WTC11 (cell line): ENCODE measurements at regions not wholly inside any gene's neighbourhood (a gene's known extent, or its start where the extent isn't known, plus 50 kb on each side); places are given as distances from the start of the nearest gene placed in this dataset.

Experiments used
- ATAC-seq: fragments of 200-7000 bp; cut with Tn5 transposase; 2 replicates; pipeline ENCODE4 v1.10.0; 2021; ENCODE audit warnings: mild to moderate bottlenecking, moderate library complexity
- CTCF ChIA-PET: fragments of 300-600 bp; sonication (Branson Sonifier 250); formaldehyde crosslinking; loops from one replicate; lab custom pipeline; 2021; ENCODE audit warnings: antibody characterized with exemption; lab: Charles Lee
- POLR2A ChIA-PET: fragments of 350-600 bp; sonication (Branson Sonifier 250); formaldehyde crosslinking; loops from one replicate; lab custom pipeline; 2021; ENCODE audit warnings: antibody characterized with exemption; lab: Charles Lee
- DNase-seq: peaks from one replicate; pipeline ENCODE4 v3.0.0; 2021; ENCODE audit warnings: low spot score
- H3K27ac Mint-ChIP-seq: 2 replicates; pipeline ENCODE4 v1.8.0; 2021; ENCODE audit warnings: mixed read lengths
- H3K27me3 Mint-ChIP-seq: 2 replicates; pipeline ENCODE4 v1.8.0; 2021; ENCODE audit warnings: low read depth, mild to moderate bottlenecking, moderate library complexity, mixed read lengths
- H3K36me3 Mint-ChIP-seq: 2 replicates; pipeline ENCODE4 v1.8.0; 2021; ENCODE audit warnings: mixed read lengths
- H3K4me1 Mint-ChIP-seq: 2 replicates; pipeline ENCODE4 v1.8.0; 2022; ENCODE audit warnings: mixed read lengths
- H3K4me3 Mint-ChIP-seq: 2 replicates; pipeline ENCODE4 v1.8.0; 2021; ENCODE audit warnings: mild to moderate bottlenecking, moderate library complexity, mixed read lengths
- H3K9me3 Mint-ChIP-seq: 2 replicates; pipeline ENCODE4 v1.8.0; 2021; ENCODE audit warnings: mixed read lengths
- ATF1 ChIP-seq: sonication (generic); formaldehyde crosslinking; IDR thresholded peaks from 2 replicates; pipeline ENCODE4 v1.8.1; 2023; ENCODE audit warnings: mild to moderate bottlenecking, moderate library complexity, missing genetic modification reagents
- GTF2I ChIP-seq: fragments of 250-450 bp; sonication (Bioruptor Pico); conservative IDR thresholded peaks from 2 replicates; pipeline ENCODE4 v1.4.0; 2021; ENCODE audit warnings: mild to moderate bottlenecking
- JUN ChIP-seq: sonication (generic); formaldehyde crosslinking; IDR thresholded peaks from 2 replicates; pipeline ENCODE4 v1.8.0; 2023; ENCODE audit warnings: mild to moderate bottlenecking, missing genetic modification reagents
- MYBL2 ChIP-seq: sonication (generic); formaldehyde crosslinking; IDR thresholded peaks from 2 replicates; pipeline ENCODE4 v1.8.1; 2023; ENCODE audit warnings: mild to moderate bottlenecking, moderate library complexity, missing genetic modification reagents
- NR2C2 ChIP-seq: sonication (generic); formaldehyde crosslinking; IDR thresholded peaks from 2 replicates; pipeline ENCODE4 v1.8.0; 2022; ENCODE audit warnings: mild to moderate bottlenecking, missing genetic modification reagents
- ZNF423 ChIP-seq: fragments of 250-450 bp; sonication (Bioruptor Pico); IDR thresholded peaks from 2 replicates; pipeline ENCODE4 v2.1.2; 2022; ENCODE audit warnings: mild to moderate bottlenecking, moderate library complexity
- TF ChIP-seq, protein P1 (sequence below): fragments of 250-450 bp; sonication (Bioruptor Pico); IDR thresholded peaks from 2 replicates; pipeline ENCODE4 v1.9.0; 2021; ENCODE audit warnings: mild to moderate bottlenecking
- TF ChIP-seq, protein P2 (sequence below): sonication (generic); formaldehyde crosslinking; conservative IDR thresholded peaks from 2 replicates; pipeline ENCODE4 v1.8.1; 2022; ENCODE audit warnings: mild to moderate bottlenecking, missing genetic modification reagents
- TF ChIP-seq, protein P3 (sequence below): sonication (generic); formaldehyde crosslinking; IDR thresholded peaks from 2 replicates; pipeline ENCODE4 v1.8.1; 2023; ENCODE audit warnings: mild to moderate bottlenecking, missing genetic modification reagents, borderline replicate concordance
- TF ChIP-seq, protein P4 (sequence below): sonication (generic); formaldehyde crosslinking; IDR thresholded peaks from 2 replicates; pipeline ENCODE4 v1.8.0; 2022; ENCODE audit warnings: mild to moderate bottlenecking, missing genetic modification reagents
- TF ChIP-seq, protein P5 (sequence below): fragments of 250-450 bp; sonication (Bioruptor Pico); IDR thresholded peaks from 2 replicates; pipeline ENCODE4 v2.1.2; 2022; ENCODE audit warnings: mild to moderate bottlenecking, moderate library complexity
- TF ChIP-seq, protein P6 (sequence below): fragments of 250-450 bp; sonication (Bioruptor Pico); IDR thresholded peaks from 2 replicates; pipeline ENCODE4 v1.9.0; 2021; ENCODE audit warnings: mild to moderate bottlenecking
- TF ChIP-seq, protein P7 (sequence below): sonication (generic); formaldehyde crosslinking; IDR thresholded peaks from 2 replicates; pipeline ENCODE4 v1.8.1; 2023; ENCODE audit warnings: mild to moderate bottlenecking, missing genetic modification reagents, moderate library complexity

DNA sequence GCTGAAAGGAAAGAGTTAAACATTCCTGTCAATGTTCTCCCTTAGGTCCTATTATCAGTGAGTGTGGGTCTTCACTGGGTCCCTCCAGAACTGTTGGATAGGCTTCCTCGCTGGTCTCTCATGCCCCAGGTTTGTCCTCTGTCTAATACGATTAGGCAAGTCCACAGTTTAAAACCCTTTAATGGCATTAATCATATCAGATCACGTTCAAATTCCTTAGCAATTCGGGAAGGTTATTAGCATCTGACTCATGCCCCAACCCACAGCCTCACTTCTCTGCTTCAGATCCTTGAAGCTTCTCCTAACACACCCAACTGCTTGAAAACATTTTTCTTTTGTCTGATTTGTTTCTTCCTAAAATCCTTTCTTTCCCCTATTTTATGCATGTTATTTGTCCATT, 224.3 kb upstream of the ATP10A start:
- CTCF ChIA-PET: interaction anchor here (1.1 kb wide), 1 partner anchor 8 kb away, joined by 6 read pairs; no protein-coding TSS in a partner anchor
- H3K27ac Mint-ChIP-seq: no peak overlapping the region
- ATAC-seq: no peak

DNA sequence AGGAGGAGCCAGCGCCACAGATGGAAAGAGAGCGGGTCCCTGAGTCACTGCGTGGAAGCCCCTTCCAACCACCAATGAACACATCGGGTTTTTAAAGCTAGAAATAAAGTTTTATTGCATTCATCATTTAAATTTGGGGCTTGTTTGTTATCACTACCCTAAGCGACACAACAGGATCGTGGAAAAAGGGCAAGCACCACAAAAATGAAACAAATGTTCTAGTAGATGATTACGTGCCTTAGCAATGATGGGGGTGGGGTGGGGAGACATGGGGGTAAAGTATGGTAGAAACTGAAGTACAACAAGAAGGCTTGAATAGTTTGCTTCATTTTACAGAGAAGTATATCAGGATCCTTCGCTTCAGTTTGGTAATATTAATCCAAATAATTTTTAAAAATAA, 221.6 kb upstream of the ATP10A start:
- DNase-seq: no peak
- H3K4me1 Mint-ChIP-seq: peaks cover 28% of the 10 kb centered on the region
- H3K27ac Mint-ChIP-seq: no peak overlapping the region
- no peaks in the 10 kb centered on the region for H3K36me3 Mint-ChIP-seq
- TF ChIP-seq, protein P1, sequence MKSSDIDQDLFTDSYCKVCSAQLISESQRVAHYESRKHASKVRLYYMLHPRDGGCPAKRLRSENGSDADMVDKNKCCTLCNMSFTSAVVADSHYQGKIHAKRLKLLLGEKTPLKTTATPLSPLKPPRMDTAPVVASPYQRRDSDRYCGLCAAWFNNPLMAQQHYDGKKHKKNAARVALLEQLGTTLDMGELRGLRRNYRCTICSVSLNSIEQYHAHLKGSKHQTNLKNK (CRISPR knock-in tag): no peak
- TF ChIP-seq, protein P2, sequence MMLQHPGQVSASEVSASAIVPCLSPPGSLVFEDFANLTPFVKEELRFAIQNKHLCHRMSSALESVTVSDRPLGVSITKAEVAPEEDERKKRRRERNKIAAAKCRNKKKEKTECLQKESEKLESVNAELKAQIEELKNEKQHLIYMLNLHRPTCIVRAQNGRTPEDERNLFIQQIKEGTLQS (CRISPR knock-in tag): no peak
- no peak overlapping the region for H3K4me3 Mint-ChIP-seq
- H3K27me3 Mint-ChIP-seq: no peaks in the 10 kb centered on the region; the same call in 1 of the 2 replicates
- CTCF ChIA-PET: interaction anchor here (3.4 kb wide), 1 partner anchor 11 kb away, joined by 23 read pairs; no protein-coding TSS in a partner anchor
- POLR2A ChIA-PET: no interaction called here
- no peak for ATAC-seq
- H3K9me3 Mint-ChIP-seq: no peaks in the 10 kb centered on the region; the same call in 1 of the 2 replicates

More for the DNA sequence above, 224.3 kb upstream of the ATP10A start:
- Mint-ChIP-seq H3K4me3 (no peak overlapping the region), H3K27me3 (no peaks in the 10 kb centered on the region), H3K9me3 (no peaks in the 10 kb centered on the region; the same call in 1 of the 2 replicates), H3K36me3 (no peaks in the 10 kb centered on the region)
- TF ChIP-seq ATF1 (CRISPR knock-in tag): no peak
- TF ChIP-seq, protein P3, sequence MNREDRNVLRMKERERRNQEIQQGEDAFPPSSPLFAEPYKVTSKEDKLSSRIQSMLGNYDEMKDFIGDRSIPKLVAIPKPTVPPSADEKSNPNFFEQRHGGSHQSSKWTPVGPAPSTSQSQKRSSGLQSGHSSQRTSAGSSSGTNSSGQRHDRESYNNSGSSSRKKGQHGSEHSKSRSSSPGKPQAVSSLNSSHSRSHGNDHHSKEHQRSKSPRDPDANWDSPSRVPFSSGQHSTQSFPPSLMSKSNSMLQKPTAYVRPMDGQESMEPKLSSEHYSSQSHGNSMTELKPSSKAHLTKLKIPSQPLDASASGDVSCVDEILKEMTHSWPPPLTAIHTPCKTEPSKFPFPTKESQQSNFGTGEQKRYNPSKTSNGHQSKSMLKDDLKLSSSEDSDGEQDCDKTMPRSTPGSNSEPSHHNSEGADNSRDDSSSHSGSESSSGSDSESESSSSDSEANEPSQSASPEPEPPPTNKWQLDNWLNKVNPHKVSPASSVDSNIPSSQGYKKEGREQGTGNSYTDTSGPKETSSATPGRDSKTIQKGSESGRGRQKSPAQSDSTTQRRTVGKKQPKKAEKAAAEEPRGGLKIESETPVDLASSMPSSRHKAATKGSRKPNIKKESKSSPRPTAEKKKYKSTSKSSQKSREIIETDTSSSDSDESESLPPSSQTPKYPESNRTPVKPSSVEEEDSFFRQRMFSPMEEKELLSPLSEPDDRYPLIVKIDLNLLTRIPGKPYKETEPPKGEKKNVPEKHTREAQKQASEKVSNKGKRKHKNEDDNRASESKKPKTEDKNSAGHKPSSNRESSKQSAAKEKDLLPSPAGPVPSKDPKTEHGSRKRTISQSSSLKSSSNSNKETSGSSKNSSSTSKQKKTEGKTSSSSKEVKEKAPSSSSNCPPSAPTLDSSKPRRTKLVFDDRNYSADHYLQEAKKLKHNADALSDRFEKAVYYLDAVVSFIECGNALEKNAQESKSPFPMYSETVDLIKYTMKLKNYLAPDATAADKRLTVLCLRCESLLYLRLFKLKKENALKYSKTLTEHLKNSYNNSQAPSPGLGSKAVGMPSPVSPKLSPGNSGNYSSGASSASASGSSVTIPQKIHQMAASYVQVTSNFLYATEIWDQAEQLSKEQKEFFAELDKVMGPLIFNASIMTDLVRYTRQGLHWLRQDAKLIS: no peak
- TF ChIP-seq, protein P4, sequence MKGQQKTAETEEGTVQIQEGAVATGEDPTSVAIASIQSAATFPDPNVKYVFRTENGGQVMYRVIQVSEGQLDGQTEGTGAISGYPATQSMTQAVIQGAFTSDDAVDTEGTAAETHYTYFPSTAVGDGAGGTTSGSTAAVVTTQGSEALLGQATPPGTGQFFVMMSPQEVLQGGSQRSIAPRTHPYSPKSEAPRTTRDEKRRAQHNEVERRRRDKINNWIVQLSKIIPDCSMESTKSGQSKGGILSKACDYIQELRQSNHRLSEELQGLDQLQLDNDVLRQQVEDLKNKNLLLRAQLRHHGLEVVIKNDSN (CRISPR knock-in tag): no peak
- TF ChIP-seq GTF2I (CRISPR knock-in tag): no peak
- no peak for TF ChIP-seq NR2C2 (CRISPR knock-in tag)
- TF ChIP-seq, protein P5, sequence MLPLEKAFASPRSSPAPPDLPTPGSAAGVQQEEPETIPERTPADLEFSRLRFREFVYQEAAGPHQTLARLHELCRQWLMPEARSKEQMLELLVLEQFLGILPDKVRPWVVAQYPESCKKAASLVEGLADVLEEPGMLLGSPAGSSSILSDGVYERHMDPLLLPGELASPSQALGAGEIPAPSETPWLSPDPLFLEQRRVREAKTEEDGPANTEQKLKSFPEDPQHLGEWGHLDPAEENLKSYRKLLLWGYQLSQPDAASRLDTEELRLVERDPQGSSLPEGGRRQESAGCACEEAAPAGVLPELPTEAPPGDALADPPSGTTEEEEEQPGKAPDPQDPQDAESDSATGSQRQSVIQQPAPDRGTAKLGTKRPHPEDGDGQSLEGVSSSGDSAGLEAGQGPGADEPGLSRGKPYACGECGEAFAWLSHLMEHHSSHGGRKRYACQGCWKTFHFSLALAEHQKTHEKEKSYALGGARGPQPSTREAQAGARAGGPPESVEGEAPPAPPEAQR (CRISPR knock-in tag): no peak
- TF ChIP-seq JUN (CRISPR knock-in tag): no peak
- no peak for TF ChIP-seq ZNF423 (CRISPR knock-in tag)
- TF ChIP-seq, protein P6, sequence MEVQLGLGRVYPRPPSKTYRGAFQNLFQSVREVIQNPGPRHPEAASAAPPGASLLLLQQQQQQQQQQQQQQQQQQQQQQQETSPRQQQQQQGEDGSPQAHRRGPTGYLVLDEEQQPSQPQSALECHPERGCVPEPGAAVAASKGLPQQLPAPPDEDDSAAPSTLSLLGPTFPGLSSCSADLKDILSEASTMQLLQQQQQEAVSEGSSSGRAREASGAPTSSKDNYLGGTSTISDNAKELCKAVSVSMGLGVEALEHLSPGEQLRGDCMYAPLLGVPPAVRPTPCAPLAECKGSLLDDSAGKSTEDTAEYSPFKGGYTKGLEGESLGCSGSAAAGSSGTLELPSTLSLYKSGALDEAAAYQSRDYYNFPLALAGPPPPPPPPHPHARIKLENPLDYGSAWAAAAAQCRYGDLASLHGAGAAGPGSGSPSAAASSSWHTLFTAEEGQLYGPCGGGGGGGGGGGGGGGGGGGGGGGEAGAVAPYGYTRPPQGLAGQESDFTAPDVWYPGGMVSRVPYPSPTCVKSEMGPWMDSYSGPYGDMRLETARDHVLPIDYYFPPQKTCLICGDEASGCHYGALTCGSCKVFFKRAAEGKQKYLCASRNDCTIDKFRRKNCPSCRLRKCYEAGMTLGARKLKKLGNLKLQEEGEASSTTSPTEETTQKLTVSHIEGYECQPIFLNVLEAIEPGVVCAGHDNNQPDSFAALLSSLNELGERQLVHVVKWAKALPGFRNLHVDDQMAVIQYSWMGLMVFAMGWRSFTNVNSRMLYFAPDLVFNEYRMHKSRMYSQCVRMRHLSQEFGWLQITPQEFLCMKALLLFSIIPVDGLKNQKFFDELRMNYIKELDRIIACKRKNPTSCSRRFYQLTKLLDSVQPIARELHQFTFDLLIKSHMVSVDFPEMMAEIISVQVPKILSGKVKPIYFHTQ (CRISPR knock-in tag): no peak
- TF ChIP-seq, protein P7, sequence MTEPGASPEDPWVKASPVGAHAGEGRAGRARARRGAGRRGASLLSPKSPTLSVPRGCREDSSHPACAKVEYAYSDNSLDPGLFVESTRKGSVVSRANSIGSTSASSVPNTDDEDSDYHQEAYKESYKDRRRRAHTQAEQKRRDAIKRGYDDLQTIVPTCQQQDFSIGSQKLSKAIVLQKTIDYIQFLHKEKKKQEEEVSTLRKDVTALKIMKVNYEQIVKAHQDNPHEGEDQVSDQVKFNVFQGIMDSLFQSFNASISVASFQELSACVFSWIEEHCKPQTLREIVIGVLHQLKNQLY (CRISPR knock-in tag): no peak
- TF ChIP-seq MYBL2 (CRISPR knock-in tag): no peak
- TF ChIP-seq, all 79 proteins: peak for 0
- no peak for DNase-seq
- peaks cover 28% of the 10 kb centered on the region for H3K4me1 Mint-ChIP-seq
- POLR2A ChIA-PET: no interaction called here
